HFFc6 (cell line): ENCODE measurements at regions not wholly inside any gene's neighbourhood (a gene's known extent, or its start where the extent isn't known, plus 50 kb on each side); places are given as distances from the start of the nearest gene placed in this dataset.

Source experiments
- DNase-seq: peaks from one replicate; pipeline ENCODE4 v3.0.0-alpha.2; 2018
- H3K27ac Mint-ChIP-seq: 2 replicates; pipeline ENCODE4 v1.8.0; 2020; ENCODE audit warnings: mild to moderate bottlenecking, mixed read lengths
- H3K27me3 Mint-ChIP-seq: 2 replicates; pipeline ENCODE4 v1.8.0; 2021; ENCODE audit warnings: mild to moderate bottlenecking, moderate library complexity, mixed read lengths; ENCODE audit not compliant: insufficient read depth
- H3K36me3 Mint-ChIP-seq: 2 replicates; pipeline ENCODE4 v1.8.0; 2021; ENCODE audit warnings: low read depth, mixed read lengths
- H3K4me1 Mint-ChIP-seq: 2 replicates; pipeline ENCODE4 v1.8.0; 2020; ENCODE audit warnings: low read depth, mixed read lengths
- H3K4me3 Mint-ChIP-seq: 2 replicates; pipeline ENCODE4 v1.8.0; 2020; ENCODE audit warnings: mild to moderate bottlenecking, moderate library complexity, mixed read lengths
- H3K9me3 Mint-ChIP-seq: 2 replicates; pipeline ENCODE4 v1.8.0; 2020; ENCODE audit warnings: mild to moderate bottlenecking, mixed read lengths
- TF ChIP-seq, protein P1 (sequence below): fragments of 200-600 bp; sonication (generic); IDR thresholded peaks from 2 replicates; pipeline ENCODE4 v1.5.0; 2021; ENCODE audit warnings: antibody characterized with exemption, mild to moderate bottlenecking

DNA sequence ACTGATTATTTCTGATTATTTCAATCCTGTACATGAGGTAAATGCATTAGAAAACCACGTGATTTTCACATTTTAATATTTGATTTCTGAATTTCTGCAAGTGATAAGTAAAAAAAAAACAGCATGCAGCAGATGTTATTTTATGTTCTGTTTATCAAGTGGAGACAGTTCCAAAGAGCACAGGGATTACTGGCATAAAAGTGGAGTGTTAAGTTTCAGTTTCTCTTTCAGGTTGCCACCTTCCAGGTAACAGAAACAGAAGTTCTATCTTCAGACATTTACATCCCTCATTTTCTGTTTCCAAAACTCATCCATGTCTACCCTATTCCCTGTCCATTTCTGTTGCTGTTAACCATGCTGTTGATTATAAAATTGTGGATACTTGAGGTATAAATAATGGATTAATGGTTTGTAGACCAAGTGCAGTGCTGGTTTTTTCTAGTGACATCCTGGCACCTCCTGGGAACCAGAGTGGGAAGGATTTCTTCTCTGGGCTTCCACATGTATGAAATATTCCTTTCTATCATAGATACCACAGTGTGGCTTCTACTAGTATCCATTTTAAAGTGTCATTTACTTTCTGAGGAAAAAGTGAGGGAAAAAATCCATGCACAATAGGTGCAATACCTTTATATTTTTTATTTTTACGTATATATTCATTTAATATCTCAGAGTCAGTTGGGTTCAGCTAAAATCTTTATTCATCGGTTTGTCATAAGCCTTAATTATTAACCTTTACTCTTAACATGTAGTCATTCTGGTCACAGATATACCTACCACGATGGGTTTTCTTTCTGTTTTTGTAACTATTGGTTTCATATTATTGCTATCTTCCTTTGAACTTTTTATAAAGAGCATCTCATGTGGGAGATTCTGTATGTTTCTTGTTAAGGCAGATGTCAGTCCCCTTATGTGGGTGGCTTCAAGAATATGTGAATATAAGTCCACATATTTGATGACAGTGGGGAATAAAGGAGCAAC lies 1010.0 kb downstream of the SQOR start:
- no peak for DNase-seq
- H3K4me1 Mint-ChIP-seq = no peaks in the 10 kb centered on the region
- peaks cover 1% of the 10 kb centered on the region; the same call in 1 of the 2 replicates for H3K27me3 Mint-ChIP-seq
- peaks cover under 1% of the 10 kb centered on the region; the same call in 1 of the 2 replicates for H3K36me3 Mint-ChIP-seq
- peaks cover 47% of the 10 kb centered on the region for H3K9me3 Mint-ChIP-seq
- no peak overlapping the region for H3K27ac Mint-ChIP-seq
- TF ChIP-seq, protein P1, sequence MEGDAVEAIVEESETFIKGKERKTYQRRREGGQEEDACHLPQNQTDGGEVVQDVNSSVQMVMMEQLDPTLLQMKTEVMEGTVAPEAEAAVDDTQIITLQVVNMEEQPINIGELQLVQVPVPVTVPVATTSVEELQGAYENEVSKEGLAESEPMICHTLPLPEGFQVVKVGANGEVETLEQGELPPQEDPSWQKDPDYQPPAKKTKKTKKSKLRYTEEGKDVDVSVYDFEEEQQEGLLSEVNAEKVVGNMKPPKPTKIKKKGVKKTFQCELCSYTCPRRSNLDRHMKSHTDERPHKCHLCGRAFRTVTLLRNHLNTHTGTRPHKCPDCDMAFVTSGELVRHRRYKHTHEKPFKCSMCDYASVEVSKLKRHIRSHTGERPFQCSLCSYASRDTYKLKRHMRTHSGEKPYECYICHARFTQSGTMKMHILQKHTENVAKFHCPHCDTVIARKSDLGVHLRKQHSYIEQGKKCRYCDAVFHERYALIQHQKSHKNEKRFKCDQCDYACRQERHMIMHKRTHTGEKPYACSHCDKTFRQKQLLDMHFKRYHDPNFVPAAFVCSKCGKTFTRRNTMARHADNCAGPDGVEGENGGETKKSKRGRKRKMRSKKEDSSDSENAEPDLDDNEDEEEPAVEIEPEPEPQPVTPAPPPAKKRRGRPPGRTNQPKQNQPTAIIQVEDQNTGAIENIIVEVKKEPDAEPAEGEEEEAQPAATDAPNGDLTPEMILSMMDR = no peak
- H3K4me3 Mint-ChIP-seq = no peak overlapping the region

DNA sequence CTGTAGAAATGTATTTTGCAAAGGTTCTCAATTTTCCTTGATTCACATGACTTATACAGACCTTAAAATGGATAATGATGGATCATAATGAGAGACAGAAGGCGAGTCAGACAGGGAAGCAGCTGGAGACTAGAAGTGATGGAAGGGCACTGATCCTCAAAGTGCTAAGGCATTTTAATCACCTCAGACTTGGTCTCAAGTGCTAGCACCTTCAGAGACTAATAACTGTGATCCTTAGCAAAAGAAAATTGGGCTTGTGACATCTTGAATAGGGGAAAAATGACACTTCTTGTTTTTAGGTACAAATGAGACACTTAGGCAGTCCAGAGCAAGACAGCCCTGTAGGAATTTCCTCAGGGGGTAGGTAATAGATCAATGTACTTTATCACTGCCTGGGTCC lies 1011.7 kb downstream of the SQOR start:
- Mint-ChIP-seq H3K9me3 (peaks cover 48% of the 10 kb centered on the region), H3K27me3 (peaks cover 1% of the 10 kb centered on the region; the same call in 1 of the 2 replicates), H3K4me3 (no peak overlapping the region), H3K4me1 (no peaks in the 10 kb centered on the region), H3K36me3 (no peaks in the 10 kb centered on the region), H3K27ac (no peak overlapping the region)
- TF ChIP-seq, protein P1 = no peak
- DNase-seq = no peak

DNA sequence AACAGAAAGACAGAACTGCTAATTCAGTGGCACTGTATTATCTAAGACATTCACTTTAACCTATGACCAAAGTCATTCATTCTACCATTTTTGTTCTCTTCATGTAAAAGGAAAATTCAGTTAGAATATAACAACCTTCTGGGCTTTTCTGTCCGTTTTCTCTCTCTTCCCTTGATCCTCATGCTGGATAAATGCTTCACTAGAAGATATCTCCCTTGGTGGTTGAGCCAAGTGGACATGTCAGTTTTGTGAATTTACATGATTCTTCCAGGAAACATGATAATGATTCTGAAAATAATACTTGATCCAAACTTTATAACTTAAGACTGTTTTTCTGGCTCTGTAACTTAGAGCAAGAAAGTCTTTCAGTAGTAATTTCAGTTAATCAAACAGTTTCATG lies 1012.2 kb downstream of the SQOR start:
- TF ChIP-seq, protein P1 = no peak
- H3K27me3 Mint-ChIP-seq = peaks cover 1% of the 10 kb centered on the region; the same call in 1 of the 2 replicates

DNA sequence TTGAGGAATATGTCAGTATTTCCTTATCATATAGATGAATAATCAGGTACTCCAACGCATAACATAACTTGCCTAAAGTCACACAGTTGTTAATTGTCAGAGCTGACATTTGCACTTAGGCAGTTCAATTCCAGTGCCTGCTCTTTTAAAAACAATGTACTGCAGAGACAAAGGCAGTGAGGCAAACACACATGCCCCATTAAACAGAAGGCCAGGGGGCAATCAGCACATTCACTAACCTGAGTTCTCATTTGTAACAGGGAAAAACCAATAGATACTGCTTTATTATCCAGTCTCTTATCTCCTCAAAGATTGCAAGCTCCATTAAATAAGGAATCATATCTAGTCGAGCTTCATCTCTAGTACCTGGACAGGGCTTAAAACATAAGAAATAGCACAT lies 1017.4 kb downstream of the SQOR start:
- no peak overlapping the region for H3K4me3 Mint-ChIP-seq
- no peaks in the 10 kb centered on the region for H3K4me1 Mint-ChIP-seq
- no peak for DNase-seq
- no peaks in the 10 kb centered on the region for H3K36me3 Mint-ChIP-seq
- H3K27me3 Mint-ChIP-seq = peaks cover 1% of the 10 kb centered on the region; the same call in 1 of the 2 replicates
- TF ChIP-seq, protein P1 = no peak
- H3K27ac Mint-ChIP-seq = no peak overlapping the region
- peaks cover 37% of the 10 kb centered on the region for H3K9me3 Mint-ChIP-seq

More for the DNA sequence above, 1012.2 kb downstream of the SQOR start:
- DNase-seq = no peak
- Mint-ChIP-seq H3K36me3 (no peaks in the 10 kb centered on the region), H3K4me3 (no peak overlapping the region), H3K27ac (no peak overlapping the region), H3K9me3 (peaks cover 48% of the 10 kb centered on the region), H3K4me1 (no peaks in the 10 kb centered on the region)

DNA sequence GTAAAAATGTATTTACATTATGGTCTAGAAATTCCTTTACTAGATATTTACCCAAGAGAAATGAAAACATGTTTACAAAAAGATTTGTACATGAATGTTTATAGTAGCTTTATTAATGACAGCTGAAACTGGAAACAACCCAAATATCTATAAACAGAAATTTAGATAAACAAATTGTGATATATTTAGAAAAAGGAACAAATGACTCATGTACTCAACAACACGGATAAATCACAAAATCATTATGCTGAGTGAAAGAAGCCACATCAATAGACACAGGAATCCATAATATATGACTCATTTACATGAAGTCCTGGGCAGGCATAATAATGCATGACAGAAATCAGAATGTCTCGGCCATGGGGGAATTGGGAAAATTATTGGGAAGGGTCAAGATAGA lies 1020.2 kb downstream of the SQOR start:
- DNase-seq = no peak
- TF ChIP-seq, protein P1 = no peak
- no peaks in the 10 kb centered on the region for H3K36me3 Mint-ChIP-seq

More for the DNA sequence above, 1020.2 kb downstream of the SQOR start:
- no peaks in the 10 kb centered on the region for H3K4me1 Mint-ChIP-seq
- peaks cover 48% of the 10 kb centered on the region for H3K9me3 Mint-ChIP-seq
- H3K4me3 Mint-ChIP-seq = no peak overlapping the region
- no peaks in the 10 kb centered on the region for H3K27me3 Mint-ChIP-seq
- no peak overlapping the region for H3K27ac Mint-ChIP-seq
